ENCODE measurements at regions not wholly inside any gene's neighbourhood (a gene's known extent, or its start where the extent isn't known, plus 50 kb on each side); places are given as distances from the start of the nearest gene placed in this dataset.

DNA sequence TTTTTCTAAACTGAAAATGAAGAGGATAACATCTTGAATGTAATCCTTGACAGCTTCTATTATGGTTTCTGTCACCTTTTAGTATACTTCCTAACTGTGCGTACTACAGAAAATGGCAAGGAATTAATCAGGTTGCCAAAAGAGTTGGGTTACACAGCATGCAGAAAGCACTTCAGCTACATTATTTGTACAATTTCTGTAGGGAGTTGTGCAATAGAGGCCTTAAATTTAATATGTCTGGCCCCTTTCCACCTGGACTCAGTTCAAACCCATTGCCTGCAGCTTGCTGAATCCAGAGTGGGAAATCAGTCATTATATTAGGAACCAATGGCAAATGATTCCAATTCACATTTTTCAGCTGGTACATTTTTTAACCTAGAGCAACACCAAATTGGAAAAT lies 549.7 kb downstream of the CSNK1G3 start:
- ChIA-PET POLR2A (no interaction called here), CTCF (no interaction called here)
- DNase-seq (ENCODE audit: extremely low spot score), result no peak
- no peak for TF ChIP-seq CTCF (IDR thresholded peaks at IDR 0.05; ENCODE audit: control extremely low read depth, extremely low read depth, low read depth, missing control alignments)

GRCh38 chr5:124061068-124061430 lies 549.1 kb downstream of the CSNK1G3 start:
- POLR2A ChIA-PET, result no interaction called here
- no peak for TF ChIP-seq CTCF (IDR thresholded peaks at IDR 0.05; ENCODE audit: control extremely low read depth, extremely low read depth, low read depth, missing control alignments)
- no peak for DNase-seq (ENCODE audit: extremely low spot score)
- CTCF ChIA-PET, result no interaction called here

GRCh38 chr5:124060413-124061067 lies 548.6 kb downstream of the CSNK1G3 start:
- ChIA-PET POLR2A (no interaction called here), CTCF (no interaction called here)
- no peak for TF ChIP-seq CTCF (IDR thresholded peaks at IDR 0.05; ENCODE audit: control extremely low read depth, extremely low read depth, low read depth, missing control alignments)
- no peak for DNase-seq (ENCODE audit: extremely low spot score)

DNA sequence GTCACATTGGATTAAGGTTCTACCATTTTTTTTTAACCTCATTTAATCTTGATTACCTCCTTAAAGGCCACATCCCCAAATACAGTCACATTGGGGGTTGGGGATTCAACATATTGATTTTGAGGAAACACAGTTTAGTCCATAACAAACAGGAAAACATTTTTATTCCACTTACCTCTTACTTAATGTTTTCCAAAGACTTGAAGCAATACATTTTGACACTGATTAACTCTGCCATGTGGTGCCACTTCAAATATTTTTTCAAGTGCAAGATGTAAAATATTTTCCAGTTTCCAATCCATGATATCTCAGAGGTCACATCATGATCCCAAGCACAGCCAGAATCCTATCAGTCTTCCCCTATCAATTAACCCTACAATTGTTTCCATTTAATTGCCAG lies 548.0 kb downstream of the CSNK1G3 start:
- TF ChIP-seq CTCF (IDR thresholded peaks at IDR 0.05; ENCODE audit: control extremely low read depth, extremely low read depth, low read depth, missing control alignments), result no peak
- POLR2A ChIA-PET, result no interaction called here
- CTCF ChIA-PET, result no interaction called here
- DNase-seq (ENCODE audit: extremely low spot score), result no peak

GRCh38 chr5:124059200-124059599 lies 547.2 kb downstream of the CSNK1G3 start:
- no peak for TF ChIP-seq CTCF (IDR thresholded peaks at IDR 0.05; ENCODE audit: control extremely low read depth, extremely low read depth, low read depth, missing control alignments)
- ChIA-PET POLR2A (no interaction called here), CTCF (interaction anchor here (1.5 kb wide), 1 partner anchor 8 kb away, joined by 3 read pairs; no protein-coding TSS in a partner anchor)
- DNase-seq (ENCODE audit: extremely low spot score), result no peak

- no peak for DNase-seq (ENCODE audit: extremely low spot score)
- CTCF ChIA-PET, result interaction anchor here (1.1 to 1.4 kb wide), 2 partner anchors 10 to 15 kb away, joined by 3 read pairs; no protein-coding TSS in a partner anchor
- TF ChIP-seq CTCF (IDR thresholded peaks at IDR 0.05; ENCODE audit: control extremely low read depth, extremely low read depth, low read depth, missing control alignments), result no peak
- POLR2A ChIA-PET, result no interaction called here
These were observed 545.8 kb downstream of the CSNK1G3 start for GRCh38 chr5:124057724-124058231.
